GM18519 (cell line): ENCODE measurements at regions not wholly inside any gene's neighbourhood (a gene's known extent, or its start where the extent isn't known, plus 50 kb on each side); places are given as distances from the start of the nearest gene placed in this dataset.
A peak's percentile ranks its signal among the peaks of the same experiment; 100 is the strongest.

Experiments
- ATAC-seq: cut with Tn5 transposase; IDR thresholded peaks from one replicate; pipeline ENCODE4 v1.9.1; 2021; ENCODE audit warnings: mild to moderate bottlenecking, moderate library complexity; ENCODE audit not compliant: unreplicated experiment, low FRiP score

DNA sequence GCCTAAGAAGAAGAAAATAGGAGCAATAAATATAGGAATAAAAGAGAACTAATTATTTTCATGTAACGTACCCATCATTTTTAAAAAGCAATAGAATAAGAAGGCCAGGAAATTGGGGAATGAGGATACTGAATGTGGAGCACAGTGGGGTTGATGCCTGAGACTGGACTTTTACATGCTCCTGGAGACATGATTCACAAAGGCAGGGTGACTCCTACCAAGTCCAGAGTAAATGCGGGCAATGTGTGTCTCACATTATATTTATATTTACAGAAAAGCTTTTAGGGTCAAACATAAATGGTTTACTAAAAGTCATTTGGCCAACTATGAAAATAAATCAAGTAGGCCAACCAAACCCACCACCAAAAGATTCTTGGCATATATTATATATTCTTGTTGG, 87.9 kb upstream of the COL5A2 start:
- ATAC-seq: no peak

DNA sequence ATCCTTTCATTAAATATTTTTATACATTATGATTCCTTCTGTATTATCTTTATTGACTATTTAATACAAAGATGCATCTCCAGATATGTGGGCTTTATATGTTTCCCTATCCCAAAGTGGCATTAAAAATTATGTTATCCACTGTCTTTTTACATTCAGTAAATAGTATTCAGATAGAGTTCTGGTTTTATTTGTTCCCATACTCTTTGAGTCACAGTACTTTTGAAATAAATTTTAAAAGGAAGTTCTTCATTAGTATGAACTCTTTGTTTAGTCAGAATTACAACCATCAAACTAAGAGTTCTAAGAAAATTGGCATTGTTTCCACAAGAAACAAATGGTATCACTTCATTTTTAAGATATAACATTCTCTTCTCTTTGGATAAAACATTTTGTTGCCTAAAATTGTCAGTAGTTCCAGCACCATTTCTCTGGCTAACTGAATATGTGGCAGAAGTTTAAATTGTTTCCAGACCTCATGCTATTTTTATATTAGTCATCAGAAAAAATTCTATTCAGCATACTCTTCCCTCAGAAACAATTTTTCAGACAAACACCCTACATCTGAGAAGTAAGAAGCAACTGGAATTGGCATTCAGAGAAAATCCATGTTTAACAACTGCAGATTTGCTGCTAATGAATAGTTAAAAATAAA, 88.5 kb upstream of the COL5A2 start:
- ATAC-seq: no peak

DNA sequence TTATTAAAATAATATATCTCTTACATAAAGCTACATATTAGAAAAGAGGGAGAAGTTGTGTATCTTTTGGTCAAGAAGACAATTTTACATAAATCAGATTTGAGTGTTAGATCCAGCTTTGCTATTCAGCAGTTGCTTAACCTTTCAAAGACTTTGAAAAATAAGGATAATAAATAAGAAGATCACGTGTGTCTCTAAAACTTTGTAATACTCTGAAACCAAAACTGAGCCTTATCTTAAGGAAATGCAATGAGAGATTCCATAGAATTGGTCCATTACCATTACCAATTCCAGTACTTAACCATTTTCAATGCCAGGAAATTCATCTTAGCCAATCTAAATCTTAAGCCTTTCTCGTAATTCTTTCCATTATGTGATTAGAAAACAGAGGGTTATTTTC, 89.2 kb upstream of the COL5A2 start:
- no peak for ATAC-seq

DNA sequence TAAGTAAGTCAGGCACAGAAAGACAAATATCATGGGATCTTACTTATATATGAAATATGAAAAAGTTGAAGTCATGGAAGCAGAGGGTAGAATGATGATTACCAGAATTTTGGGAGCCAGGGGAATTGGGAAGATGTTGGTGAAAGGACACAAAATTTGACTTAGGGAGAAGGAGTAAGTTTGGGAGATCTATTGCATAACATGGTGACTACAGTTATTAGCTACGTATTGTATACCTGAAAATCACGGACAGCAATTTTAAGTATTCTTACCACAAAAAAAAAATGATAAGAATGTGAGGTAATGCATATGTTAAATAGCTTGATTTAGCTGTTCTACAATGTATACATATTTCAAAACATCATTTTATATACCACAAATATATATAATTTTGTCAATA, 94.2 kb upstream of the COL5A2 start:
- ATAC-seq: no peak

DNA sequence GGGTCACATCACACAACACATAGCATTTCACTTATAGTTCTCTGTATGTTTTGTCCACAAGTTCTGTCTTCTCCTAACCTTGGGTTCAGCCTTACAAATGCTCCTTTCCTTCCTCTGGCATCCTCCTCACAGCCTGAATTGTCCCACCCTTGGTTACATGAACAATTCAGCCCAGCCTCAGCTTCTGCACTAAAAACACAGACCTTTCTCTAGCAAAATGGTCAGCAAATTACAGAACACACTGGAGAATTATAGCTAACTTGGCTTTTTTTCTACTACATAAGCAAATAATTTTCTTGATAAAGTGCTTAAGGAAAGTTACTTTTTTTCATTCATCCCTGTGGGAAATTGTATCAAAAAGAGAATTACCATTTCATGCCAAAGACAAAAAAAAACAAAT, 94.8 kb upstream of the COL5A2 start:
- no peak for ATAC-seq

DNA sequence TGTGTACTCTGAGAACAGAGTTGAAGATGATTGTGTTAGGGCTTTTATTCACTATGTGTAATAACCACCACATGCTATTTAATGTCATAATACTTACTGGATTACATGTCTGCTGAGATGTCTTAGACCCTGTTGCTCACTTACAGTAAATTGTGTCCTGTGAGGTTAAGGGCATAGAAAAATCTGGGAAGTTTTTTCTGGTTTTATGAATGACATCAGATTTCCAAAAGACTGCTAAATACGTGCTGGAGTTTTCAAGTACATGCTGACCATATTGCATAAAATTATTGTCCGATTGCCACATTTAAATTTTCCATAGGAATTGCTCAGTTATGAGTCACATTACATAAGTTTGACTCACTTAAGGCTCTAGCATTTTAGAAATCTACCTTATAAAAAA, 96.7 kb upstream of the COL5A2 start:
- no peak for ATAC-seq

DNA sequence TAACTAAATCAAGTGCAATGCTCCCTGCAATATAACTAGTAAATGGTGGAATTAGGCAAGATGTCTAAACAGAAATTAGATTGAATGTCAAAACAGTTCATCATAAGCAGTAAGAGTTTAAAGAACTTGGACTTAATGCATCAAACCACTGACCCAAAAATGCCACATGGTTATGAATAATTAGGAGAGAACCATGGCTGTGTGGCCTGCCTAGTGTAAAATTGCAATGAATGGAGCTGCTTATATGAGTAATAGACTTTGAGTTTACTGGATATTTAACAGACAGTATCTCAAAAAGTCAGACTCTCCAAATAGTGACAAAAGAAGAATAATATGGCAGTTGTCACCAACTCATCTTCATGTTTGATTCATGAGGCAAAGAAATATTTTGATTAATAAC, 101.6 kb upstream of the COL5A2 start:
- ATAC-seq: no peak

DNA sequence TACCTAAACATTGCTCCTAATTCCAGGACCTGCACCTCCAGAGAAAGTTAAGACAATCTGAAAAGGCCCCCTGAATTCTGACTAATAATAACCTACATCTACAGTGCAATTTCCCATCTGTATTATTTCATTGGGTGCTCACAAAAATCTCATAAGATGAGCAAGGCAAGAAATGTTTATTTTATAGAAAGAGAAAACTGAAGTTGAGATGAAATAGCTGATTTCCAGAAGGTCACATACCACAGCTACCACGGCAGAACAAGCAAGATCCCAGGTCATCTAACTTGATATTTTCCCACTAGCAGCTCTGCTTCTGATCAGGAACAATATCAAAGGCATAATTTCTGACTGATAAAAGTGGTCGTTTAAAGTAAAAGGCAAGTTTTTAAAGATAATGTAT, 105.8 kb upstream of the COL5A2 start:
- ATAC-seq: no peak

DNA sequence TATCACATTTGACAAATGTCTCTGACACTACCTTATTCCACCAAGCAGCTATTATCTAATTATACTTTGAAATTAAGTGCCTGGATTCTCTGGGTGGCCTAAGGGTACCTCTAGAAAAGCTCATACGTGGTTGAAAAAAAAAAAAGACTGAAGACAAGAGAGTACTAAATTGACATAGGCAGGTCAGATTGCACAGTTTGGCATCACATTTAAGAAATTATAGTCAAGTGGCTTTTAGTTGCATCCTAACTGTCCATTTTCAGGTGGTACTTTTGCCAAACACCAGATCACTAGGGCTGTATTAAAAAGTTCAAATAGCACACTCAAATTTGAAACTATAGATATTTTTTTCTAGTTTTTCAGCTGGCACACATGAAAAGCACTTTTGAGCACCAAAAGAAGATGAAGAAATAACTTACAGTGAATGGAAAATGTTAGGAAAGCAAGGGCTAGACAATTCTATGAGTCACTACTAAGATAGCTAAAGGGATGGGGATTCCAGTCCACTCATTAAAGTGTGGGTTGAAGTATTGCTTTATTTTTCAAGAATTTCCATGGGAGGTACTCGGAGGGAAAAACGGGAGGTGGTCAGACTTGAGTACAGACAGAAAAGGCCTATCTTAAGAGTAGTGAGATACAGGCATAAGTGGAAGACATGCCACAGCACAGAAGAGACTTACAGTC, 106.5 kb upstream of the COL5A2 start:
- no peak for ATAC-seq

DNA sequence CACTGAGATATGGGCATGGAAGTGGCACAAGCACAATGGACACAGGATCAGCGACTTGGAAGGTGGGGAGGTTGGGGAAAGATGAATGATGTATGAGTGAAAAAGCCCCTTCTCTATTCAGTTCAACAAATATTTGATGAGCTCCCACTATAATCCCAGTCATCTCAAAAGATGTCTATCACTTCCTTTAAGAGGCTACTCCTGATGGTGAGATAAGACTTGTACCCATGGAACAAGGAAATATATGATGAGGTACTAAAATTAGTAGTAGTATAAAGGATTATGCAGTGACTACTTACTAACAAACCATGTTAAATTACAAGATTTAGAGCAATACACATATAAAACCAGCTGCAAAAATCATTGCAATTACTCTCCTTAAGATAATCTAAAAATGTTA, 107.8 kb upstream of the COL5A2 start:
- no peak for ATAC-seq

DNA sequence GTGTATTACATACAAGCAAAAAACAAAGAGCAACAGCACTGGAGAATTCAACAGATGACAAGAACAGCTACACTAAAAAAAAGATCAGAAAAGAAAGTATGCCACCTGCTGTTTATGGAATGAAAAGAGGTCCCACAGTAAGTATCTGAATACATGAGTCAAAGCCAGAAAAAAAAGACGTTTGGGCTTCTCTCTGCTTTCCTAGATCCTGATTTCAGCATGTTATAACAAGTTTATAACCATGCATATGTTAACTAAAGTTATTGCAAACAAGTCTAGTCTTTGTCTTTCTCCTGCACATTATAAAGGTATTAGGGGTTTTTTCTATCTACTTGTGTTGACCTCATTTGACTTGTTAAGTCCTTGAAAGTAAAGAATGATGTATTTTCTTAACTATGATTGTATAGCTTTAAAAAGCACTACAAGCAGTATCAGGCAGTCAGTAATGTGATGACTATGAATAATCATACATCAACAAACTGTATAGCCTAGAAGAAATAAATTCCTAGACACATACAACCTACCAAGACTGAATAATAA, 108.5 kb upstream of the COL5A2 start:
- ATAC-seq: peak; percentile 87

DNA sequence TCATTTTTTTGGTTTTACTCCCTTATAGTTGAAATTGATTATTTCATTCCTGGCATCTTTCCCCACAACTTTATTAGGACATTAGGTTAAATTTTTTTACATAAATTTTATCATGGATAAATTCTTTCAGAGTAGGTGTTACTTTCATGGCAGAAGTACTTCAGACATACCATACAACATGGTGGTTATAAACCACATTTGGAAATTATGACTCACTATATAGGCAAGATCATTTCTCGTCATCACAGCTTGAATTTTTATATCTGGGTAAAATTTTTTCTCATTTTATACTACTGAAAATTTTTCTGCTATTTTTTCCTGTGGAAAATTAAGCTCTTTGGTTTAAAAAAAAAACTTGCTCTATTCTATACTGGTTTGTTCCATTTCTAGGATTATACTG, 111.9 kb upstream of the COL5A2 start:
- ATAC-seq: no peak

DNA sequence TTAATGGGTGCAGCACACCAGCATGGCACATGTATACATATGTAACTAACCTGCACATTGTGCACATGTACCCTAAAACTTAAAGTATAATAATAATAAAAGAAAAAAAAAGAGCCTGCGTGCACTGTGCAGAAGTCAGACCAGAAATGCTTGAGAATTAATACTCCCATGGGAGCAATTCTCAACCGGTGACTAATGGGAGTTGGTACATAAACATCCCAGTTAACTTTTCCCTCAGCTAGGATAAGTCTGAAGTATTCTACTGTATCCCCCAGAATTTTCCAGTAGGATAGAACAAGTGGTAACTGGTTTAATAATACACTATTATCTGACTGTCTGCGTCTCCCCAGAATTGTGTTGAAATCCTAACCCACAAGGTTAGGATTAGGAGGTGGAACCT, 113.6 kb upstream of the COL5A2 start:
- ATAC-seq: no peak

DNA sequence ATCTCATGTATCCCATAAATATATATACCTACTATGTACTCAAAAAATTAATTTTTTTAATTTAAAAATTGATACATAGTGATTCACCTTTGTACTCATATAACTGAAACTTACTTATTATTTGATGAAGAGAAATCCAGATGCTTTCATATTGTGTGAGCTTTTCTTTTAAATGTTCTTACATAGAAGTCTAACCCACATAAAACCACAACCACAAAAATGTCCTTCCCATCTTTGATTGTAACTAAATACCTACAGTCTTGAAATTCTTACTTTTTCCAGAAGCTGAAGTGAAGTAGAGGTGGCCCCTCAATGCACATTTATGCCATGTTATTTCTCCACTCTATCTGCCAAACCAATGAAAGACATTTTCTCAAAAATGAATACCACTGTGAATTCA, 117.9 kb upstream of the COL5A2 start:
- ATAC-seq: no peak

DNA sequence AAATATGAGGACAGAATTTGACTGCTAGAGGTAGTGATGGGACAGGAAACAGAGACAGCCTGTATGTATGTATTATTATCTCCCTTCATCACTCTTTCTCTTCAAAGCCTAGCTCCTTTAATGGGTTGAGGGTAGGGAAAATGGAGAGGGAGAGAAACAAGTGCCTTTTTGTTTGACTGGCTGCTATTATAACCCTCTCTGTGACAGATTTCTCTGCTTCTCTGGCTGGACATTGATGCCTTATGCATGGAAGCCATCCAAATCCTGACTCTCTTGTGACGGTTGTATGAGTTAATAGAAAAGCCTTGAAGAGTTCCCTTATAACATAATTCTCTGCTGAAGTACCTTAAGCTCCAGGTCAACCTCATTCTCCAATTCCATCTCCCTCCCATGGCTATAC, 118.5 kb upstream of the COL5A2 start:
- no peak for ATAC-seq

DNA sequence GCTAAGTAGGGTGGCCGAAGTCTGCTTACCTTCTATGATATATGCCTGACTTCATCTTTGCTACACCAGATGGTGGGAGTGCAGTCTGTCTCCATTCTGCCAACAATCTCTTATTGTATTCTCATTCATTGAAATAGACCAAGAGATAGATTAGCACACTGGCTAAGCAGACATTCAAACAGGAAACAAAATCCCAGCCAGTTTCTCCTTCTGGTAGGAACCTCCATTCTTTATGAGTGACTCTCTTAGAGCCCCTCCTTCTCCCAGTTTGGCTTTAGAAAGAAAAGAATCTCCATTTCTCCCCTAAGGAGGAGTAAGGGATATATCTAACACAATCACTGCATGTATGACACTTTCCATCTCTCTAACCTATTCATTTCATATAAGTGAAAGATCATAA, 118.9 kb upstream of the COL5A2 start:
- ATAC-seq: no peak

DNA sequence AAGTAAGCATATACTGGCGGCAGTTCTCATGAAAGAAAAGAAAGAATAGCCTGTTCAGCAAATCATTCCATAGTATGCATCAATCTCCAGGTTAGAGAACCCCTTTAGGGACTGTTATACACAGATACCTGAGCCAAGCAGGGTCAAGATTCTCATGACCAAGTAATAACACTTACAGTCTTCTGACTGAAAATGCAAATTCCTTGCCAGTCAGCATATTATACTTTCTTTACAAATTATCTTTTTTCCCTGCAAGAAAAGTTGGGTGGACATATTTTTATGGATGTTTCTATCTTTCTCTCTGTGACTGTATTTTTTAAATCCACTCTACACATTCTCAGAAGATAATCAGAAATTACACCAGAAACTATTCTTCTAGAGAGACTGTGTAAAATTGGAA, 120.4 kb upstream of the COL5A2 start:
- ATAC-seq: no peak

DNA sequence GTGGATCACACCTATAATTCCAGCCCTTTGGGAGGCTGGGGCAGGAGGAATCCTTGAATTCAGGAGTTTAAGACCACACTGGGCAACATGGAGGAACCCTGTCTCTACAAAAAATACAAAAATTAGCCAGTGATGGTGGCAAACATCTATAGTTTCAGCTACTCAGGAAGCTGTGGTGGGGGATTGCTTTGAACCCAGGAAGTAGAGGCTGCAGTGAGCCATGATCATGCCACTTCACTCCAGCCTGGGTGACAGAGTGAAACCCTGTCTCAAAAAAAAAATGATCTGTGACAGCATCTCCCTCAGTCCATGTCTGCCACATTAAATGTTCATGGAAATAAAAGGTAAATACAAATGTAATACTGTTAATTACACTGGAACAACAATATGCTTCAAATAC, 121.4 kb upstream of the COL5A2 start:
- ATAC-seq: no peak

DNA sequence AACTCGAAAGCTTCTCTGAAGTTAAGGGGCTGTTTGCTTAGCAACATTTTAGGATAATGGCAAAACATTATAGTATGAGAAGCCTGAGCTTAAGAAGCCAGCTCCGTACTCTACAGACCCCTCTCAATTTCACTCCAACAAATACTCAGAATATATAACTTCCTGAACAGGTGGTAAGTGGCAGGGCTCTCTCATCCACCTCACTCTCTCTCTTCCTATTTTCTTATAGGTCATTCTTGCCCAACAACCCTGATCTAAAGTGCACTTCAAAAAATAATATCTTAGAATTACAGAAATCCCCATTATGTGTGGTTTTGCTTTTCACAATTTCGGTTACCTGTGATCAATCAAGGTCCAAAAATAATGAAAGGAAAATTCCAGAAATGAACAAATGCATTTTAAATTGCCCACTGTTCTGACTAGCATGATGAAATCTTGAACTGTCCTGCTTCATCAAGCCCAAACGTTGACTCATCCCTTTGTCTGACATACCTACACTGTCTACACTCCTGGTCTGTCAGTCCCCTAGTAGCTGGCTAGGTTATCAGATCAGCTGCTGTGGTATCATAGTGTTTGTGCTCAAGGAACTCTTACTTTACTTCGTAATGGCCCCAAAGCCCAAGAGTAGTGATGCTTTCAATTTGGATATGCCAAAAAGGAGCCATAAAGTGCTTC, 122.8 kb upstream of the COL5A2 start:
- ATAC-seq: peak; percentile 39

DNA sequence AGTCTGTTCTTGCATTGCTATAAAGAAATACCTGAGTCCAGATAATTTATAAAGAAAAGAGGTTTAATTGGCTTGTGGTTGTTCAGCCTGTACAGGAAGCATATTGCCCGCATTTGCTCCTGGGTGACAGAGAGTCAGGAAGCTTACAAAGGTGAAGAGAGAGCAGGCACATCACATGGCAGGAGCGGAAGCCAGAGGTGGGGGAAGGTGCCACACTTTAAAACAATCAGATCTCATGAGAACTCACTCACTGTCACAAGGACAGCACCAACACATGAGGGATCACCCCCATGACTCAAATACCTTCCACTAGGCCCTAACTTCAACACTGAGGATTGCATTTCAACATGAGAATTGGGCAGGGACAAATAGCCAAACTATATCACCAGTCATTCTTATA, 124.8 kb upstream of the COL5A2 start:
- no peak for ATAC-seq

DNA sequence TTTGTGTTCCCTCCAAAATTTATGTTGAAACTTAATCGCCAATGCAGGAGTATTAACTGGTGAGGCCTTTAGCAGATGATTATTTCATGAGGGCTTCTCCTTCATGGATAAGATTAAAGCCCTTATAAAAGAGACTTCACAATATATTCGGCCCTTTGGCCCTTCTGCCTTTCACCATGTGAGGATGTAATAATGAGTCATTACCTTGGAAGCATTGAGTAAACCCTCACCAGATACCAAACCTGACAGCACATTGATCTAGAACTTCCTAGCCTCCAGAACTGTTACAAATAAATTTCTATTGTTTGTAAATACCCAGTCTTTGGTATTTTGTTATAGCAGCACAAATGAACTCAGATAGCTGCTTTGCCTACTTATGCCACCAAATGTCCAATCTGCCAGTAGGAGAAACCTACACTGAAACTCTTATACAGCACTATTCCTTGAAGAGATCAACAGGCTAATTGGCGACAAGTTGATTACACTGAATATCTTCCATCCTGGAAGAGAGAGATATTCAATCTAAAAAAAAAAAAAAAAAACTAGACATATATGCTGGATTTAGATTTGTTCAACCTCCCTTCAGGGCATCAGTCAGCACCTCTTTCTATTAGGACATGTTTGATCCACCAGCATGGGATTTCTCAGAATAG, 125.9 kb upstream of the COL5A2 start:
- ATAC-seq: no peak
